GM23338 (cell line): ENCODE measurements at regions not wholly inside any gene's neighbourhood (a gene's known extent, or its start where the extent isn't known, plus 50 kb on each side); places are given as distances from the start of the nearest gene placed in this dataset.

ENCODE experiments used
- ATAC-seq: fragments of 200-7000 bp; cut with Tn5 transposase; 3 replicates; pipeline ENCODE4 v1.9.1; 2020
- DNase-seq: peaks from one replicate; pipeline ENCODE4 v3.0.0-alpha.2; 2015; ENCODE audit warnings: low spot score
- H2AFZ ChIP-seq: fragments of 200-600 bp; sonication (generic); 2 replicates; pipeline ENCODE4 v1.8.0; 2016; ENCODE audit warnings: antibody characterized with exemption, mild to moderate bottlenecking, moderate library complexity
- H3F3A ChIP-seq: fragments of 200-600 bp; sonication (generic); replicated peaks from 2 replicates; pipeline ENCODE4 v1.8.0; 2017; ENCODE audit warnings: antibody characterized with exemption, mixed run types, low read depth
- H3K27ac ChIP-seq: fragments of 200-600 bp; sonication (generic); 2 replicates; pipeline ENCODE4 v1.6.1; 2016; ENCODE audit warnings: low read depth
- H3K27me3 ChIP-seq: fragments of 200-600 bp; sonication (generic); 2 replicates; pipeline ENCODE4 v1.8.0; 2016; ENCODE audit warnings: mild to moderate bottlenecking, mixed run types, moderate library complexity; ENCODE audit not compliant: insufficient read depth
- H3K36me3 ChIP-seq: fragments of 200-600 bp; sonication (generic); 2 replicates; pipeline ENCODE4 v1.8.0; 2016; ENCODE audit warnings: mild to moderate bottlenecking; ENCODE audit not compliant: insufficient read depth
- H3K4me1 ChIP-seq: fragments of 200-600 bp; sonication (generic); 2 replicates; pipeline ENCODE4 v1.8.0; 2016; ENCODE audit warnings: mild to moderate bottlenecking, moderate library complexity; ENCODE audit not compliant: insufficient read depth
- H3K4me2 ChIP-seq: fragments of 200-600 bp; sonication (generic); 2 replicates; pipeline ENCODE4 v1.7.1; 2017; ENCODE audit warnings: mixed run types
- H3K4me3 ChIP-seq: fragments of 200-600 bp; sonication (generic); 2 replicates; pipeline ENCODE4 v1.6.1; 2016; ENCODE audit warnings: mixed run types
- H3K79me2 ChIP-seq: fragments of 200-600 bp; sonication (generic); replicated peaks from 2 replicates; pipeline ENCODE4 v1.8.0; 2017; ENCODE audit warnings: mild to moderate bottlenecking; ENCODE audit not compliant: insufficient read depth
- H3K9me2 ChIP-seq: fragments of 200-600 bp; sonication (generic); 2 replicates; pipeline ENCODE4 v1.8.0; 2017; ENCODE audit not compliant: insufficient read depth
- H4K20me1 ChIP-seq: fragments of 200-600 bp; sonication (generic); replicated peaks from 2 replicates; pipeline ENCODE4 v1.8.0; 2017; ENCODE audit warnings: mild to moderate bottlenecking; ENCODE audit not compliant: insufficient read depth
- H3K27ac Mint-ChIP-seq: 2 replicates; pipeline ENCODE4 v1.8.0; 2020; ENCODE audit warnings: inconsistent platforms, mild to moderate bottlenecking, moderate library complexity, mixed read lengths
- H3K27me3 Mint-ChIP-seq: 3 replicates; pipeline ENCODE4 v1.8.0; 2022; ENCODE audit warnings: low read depth, mild to moderate bottlenecking, moderate library complexity, mixed read lengths, inconsistent platforms; ENCODE audit not compliant: insufficient read depth, poor library complexity
- H3K36me3 Mint-ChIP-seq: 3 replicates; pipeline ENCODE4 v1.8.0; 2021; ENCODE audit warnings: low read depth, mild to moderate bottlenecking, inconsistent platforms, moderate library complexity, mixed read lengths
- H3K4me1 Mint-ChIP-seq: 3 replicates; pipeline ENCODE4 v1.8.0; 2020; ENCODE audit warnings: mild to moderate bottlenecking, inconsistent platforms, mixed read lengths
- H3K4me3 Mint-ChIP-seq: 3 replicates; pipeline ENCODE4 v1.8.0; 2021; ENCODE audit warnings: moderate library complexity, mild to moderate bottlenecking, inconsistent platforms, mixed read lengths
- H3K9me3 Mint-ChIP-seq: 3 replicates; pipeline ENCODE4 v1.8.0; 2020; ENCODE audit warnings: moderate library complexity, mild to moderate bottlenecking, inconsistent platforms, mixed read lengths
- CREB1 ChIP-seq: fragments of 250-450 bp; sonication (Bioruptor Pico); IDR thresholded peaks from 2 replicates; pipeline ENCODE4 v1.5.0; 2020; ENCODE audit warnings: low read depth, mild to moderate bottlenecking, moderate library complexity
- CTCF ChIP-seq, 2 experiments: fragments of 200-600 bp in 1 of 2; sonication (generic) in 1 of 2; conservative IDR thresholded peaks; 2 replicates each; pipeline versions ENCODE4 v1.5.1 to v1.6.1; 2016 to 2017; ENCODE audit warnings: antibody characterized with exemption in 2 of 2, low read depth in 2 of 2, mild to moderate bottlenecking in 2 of 2, moderate library complexity in 1 of 2
- ETS1 ChIP-seq: IDR thresholded peaks from 2 replicates; pipeline ENCODE4 v1.6.1; 2016; ENCODE audit warnings: antibody characterized with exemption
- EZH2 ChIP-seq: fragments of 200-600 bp; sonication (generic); IDR thresholded peaks from one replicate; pipeline ENCODE4 v1.8.0; 2017; ENCODE audit warnings: antibody characterized with exemption, mild to moderate bottlenecking, low read depth; ENCODE audit not compliant: unreplicated experiment
- EZH2phosphoT487 ChIP-seq: fragments of 200-600 bp; sonication (generic); IDR thresholded peaks from one replicate; pipeline ENCODE4 v1.8.1; 2018; ENCODE audit warnings: antibody characterized with exemption; ENCODE audit not compliant: unreplicated experiment
- JUNB ChIP-seq: IDR thresholded peaks from one replicate; pipeline ENCODE4 v1.6.1; 2016; ENCODE audit warnings: antibody characterized with exemption; ENCODE audit not compliant: unreplicated experiment
- NANOG ChIP-seq: IDR thresholded peaks from 2 replicates; pipeline ENCODE4 v1.6.1; 2016; ENCODE audit warnings: antibody characterized with exemption, borderline replicate concordance
- POLR2AphosphoS5 ChIP-seq: IDR thresholded peaks from 2 replicates; pipeline ENCODE4 v1.6.1; 2016; ENCODE audit warnings: antibody characterized with exemption, low read depth
- STAT1 ChIP-seq: IDR thresholded peaks from one replicate; pipeline ENCODE4 v1.6.1; 2016; ENCODE audit warnings: antibody characterized with exemption; ENCODE audit not compliant: unreplicated experiment
- ZNF462 ChIP-seq: fragments of 250-450 bp; sonication (Bioruptor Pico); IDR thresholded peaks from 2 replicates; pipeline ENCODE4 v1.5.0; 2020; ENCODE audit warnings: mild to moderate bottlenecking, moderate library complexity

GRCh38 chr1:98322966-98323365, 338.6 kb upstream of the SNX7 start:
- H3K9me3 Mint-ChIP-seq, result no peaks in the 10 kb centered on the region
- Histone ChIP-seq H3F3A (no peaks in the 10 kb centered on the region), H4K20me1 (no peaks in the 10 kb centered on the region), H3K4me2 (no peak overlapping the region), H3K9me2 (no peaks in the 10 kb centered on the region), H3K4me1 (no peaks in the 10 kb centered on the region; the same call in 1 of the 2 replicates), H3K36me3 (no peaks in the 10 kb centered on the region), H3K27me3 (no peaks in the 10 kb centered on the region), H3K79me2 (no peaks in the 10 kb centered on the region), H3K27ac (no peak overlapping the region), H2AFZ (no peak overlapping the region), H3K4me3 (no peak overlapping the region)
- H3K27ac Mint-ChIP-seq, result no peak overlapping the region
- H3K36me3 Mint-ChIP-seq, result no peaks in the 10 kb centered on the region
- ATAC-seq, result no peak
- no peak overlapping the region for H3K4me3 Mint-ChIP-seq
- TF ChIP-seq EZH2phosphoT487, result no peak
- TF ChIP-seq ETS1, result no peak
- TF ChIP-seq POLR2AphosphoS5, result no peak
- no peak for TF ChIP-seq JUNB
- no peak for TF ChIP-seq STAT1
- TF ChIP-seq NANOG, result no peak
- TF ChIP-seq EZH2, result no peak
- TF ChIP-seq CTCF (conservative IDR thresholded peaks at IDR 0.05; ENCODE audit: low read depth in 2 of 2), result no peak
- TF ChIP-seq ZNF462 (CRISPR knock-in tag), result no peak
- no peak for TF ChIP-seq CREB1 (CRISPR knock-in tag)
- no peaks in the 10 kb centered on the region for H3K27me3 Mint-ChIP-seq
- H3K4me1 Mint-ChIP-seq, result peaks cover 12% of the 10 kb centered on the region
- DNase-seq, result no peak
